Endodermal cell (in vitro differentiated cells): ENCODE measurements at regions not wholly inside any gene's neighbourhood (a gene's known extent, or its start where the extent isn't known, plus 50 kb on each side); places are given as distances from the start of the nearest gene placed in this dataset.

Experiments used
- DNase-seq: peaks from one replicate; pipeline ENCODE4 v3.0.0-alpha.2; 2017
- H3K27ac ChIP-seq: 2 replicates; pipeline ENCODE4 v1.5.1; 2013; ENCODE audit warnings: mild to moderate bottlenecking, low read depth, low read length, moderate library complexity
- H3K27me3 ChIP-seq: 2 replicates; pipeline ENCODE4 v1.6.1; 2013; ENCODE audit warnings: mild to moderate bottlenecking, low read length, moderate library complexity; ENCODE audit not compliant: insufficient read depth, control insufficient read depth, poor library complexity, severe bottlenecking
- H3K36me3 ChIP-seq: 2 replicates; pipeline ENCODE4 v1.7.0; 2013; ENCODE audit warnings: mild to moderate bottlenecking, low read length, moderate library complexity; ENCODE audit not compliant: control insufficient read depth, insufficient read depth
- H3K4me1 ChIP-seq: one replicate; pipeline ENCODE4 v1.7.0; 2013; ENCODE audit warnings: low read length; ENCODE audit not compliant: control insufficient read depth, insufficient read depth
- H3K4me3 ChIP-seq: 2 replicates; pipeline ENCODE4 v1.5.1; 2013; ENCODE audit warnings: mild to moderate bottlenecking, low read length, moderate library complexity
- H3K9ac ChIP-seq: 2 replicates; pipeline ENCODE4 v1.6.1; 2013; ENCODE audit warnings: mild to moderate bottlenecking, low read length, moderate library complexity; ENCODE audit not compliant: poor library complexity, severe bottlenecking; ENCODE audit errors: extremely low read depth
- H3K9me3 ChIP-seq: 2 replicates; pipeline ENCODE4 v1.6.1; 2013; ENCODE audit warnings: mild to moderate bottlenecking, low read length, moderate library complexity; ENCODE audit not compliant: control insufficient read depth
- H3K27ac Mint-ChIP-seq: 2 replicates; pipeline ENCODE4 v1.8.0; 2020; ENCODE audit warnings: mixed read lengths
- H3K27me3 Mint-ChIP-seq: 2 replicates; pipeline ENCODE4 v1.8.0; 2021; ENCODE audit warnings: mild to moderate bottlenecking, mixed read lengths; ENCODE audit not compliant: insufficient read depth
- H3K36me3 Mint-ChIP-seq: 2 replicates; pipeline ENCODE4 v1.8.0; 2020; ENCODE audit warnings: low read depth, mixed read lengths
- H3K4me1 Mint-ChIP-seq: 2 replicates; pipeline ENCODE4 v1.8.0; 2020; ENCODE audit warnings: mixed read lengths
- H3K4me3 Mint-ChIP-seq: 2 replicates; pipeline ENCODE4 v1.8.0; 2020; ENCODE audit warnings: mild to moderate bottlenecking, moderate library complexity, mixed read lengths
- H3K9me3 Mint-ChIP-seq: 2 replicates; pipeline ENCODE4 v1.8.0; 2020; ENCODE audit warnings: mild to moderate bottlenecking, mixed read lengths
- CTCF ChIP-seq: fragments of 200-600 bp; sonication (generic); conservative IDR thresholded peaks from 2 replicates; pipeline ENCODE4 v1.5.0; 2021; ENCODE audit warnings: antibody characterized with exemption, mild to moderate bottlenecking
- WGBS, 2 experiments: methylation state at CpG; one replicate each; pipeline versions ENCODE4 v1.1.5 to v1.1.7; 2013; ENCODE audit warnings: missing lambda C conversion rate in 2 of 2, mixed read lengths in 1 of 2; ENCODE audit not compliant: insufficient coverage in 1 of 2, insufficient read length in 1 of 2; 5-methylcytosine and 5-hydroxymethylcytosine counted together

GRCh38 chr4:184952522-184952921, 65.8 kb upstream of the HELT start:
- H3K4me1 ChIP-seq, result no peaks in the 10 kb centered on the region
- H3K4me3 ChIP-seq, result no peak overlapping the region

GRCh38 chr4:184953421-184953945, 64.8 kb upstream of the HELT start:
- Histone ChIP-seq H3K36me3 (no peaks in the 10 kb centered on the region), H3K4me1 (no peaks in the 10 kb centered on the region), H3K9ac (no peak overlapping the region), H3K9me3 (no peaks in the 10 kb centered on the region), H3K27ac (no peak overlapping the region), H3K4me3 (no peak overlapping the region), H3K27me3 (no peaks in the 10 kb centered on the region)
- H3K4me3 Mint-ChIP-seq, result no peak overlapping the region
- no peaks in the 10 kb centered on the region for H3K27me3 Mint-ChIP-seq
- WGBS, 2 experiments, result 88 to 95% methylated on average over 7 to 8 of the region's 8 CpGs
- H3K9me3 Mint-ChIP-seq, result no peaks in the 10 kb centered on the region
- no peak overlapping the region for H3K27ac Mint-ChIP-seq
- H3K4me1 Mint-ChIP-seq, result no peaks in the 10 kb centered on the region
- no peak for TF ChIP-seq CTCF
- no peaks in the 10 kb centered on the region for H3K36me3 Mint-ChIP-seq
- DNase-seq, result no peak

More at GRCh38 chr4:184952522-184952921, 65.8 kb upstream of the HELT start:
- Mint-ChIP-seq H3K4me1 (no peaks in the 10 kb centered on the region), H3K27me3 (no peaks in the 10 kb centered on the region), H3K27ac (no peak overlapping the region), H3K9me3 (no peaks in the 10 kb centered on the region), H3K36me3 (no peaks in the 10 kb centered on the region), H3K4me3 (no peak overlapping the region)
- Histone ChIP-seq H3K27me3 (no peaks in the 10 kb centered on the region), H3K9me3 (no peaks in the 10 kb centered on the region), H3K36me3 (no peaks in the 10 kb centered on the region), H3K9ac (no peak overlapping the region), H3K27ac (no peak overlapping the region)
- no peak for TF ChIP-seq CTCF
- 92 to 98% methylated on average over 5 to 6 of the region's 6 CpGs for WGBS, 2 experiments
- DNase-seq, result no peak

GRCh38 chr4:184953971-184954370, 64.3 kb upstream of the HELT start:
- Mint-ChIP-seq H3K4me3 (no peak overlapping the region), H3K27ac (no peak overlapping the region), H3K36me3 (no peaks in the 10 kb centered on the region), H3K27me3 (no peaks in the 10 kb centered on the region), H3K9me3 (no peaks in the 10 kb centered on the region), H3K4me1 (no peaks in the 10 kb centered on the region)
- Histone ChIP-seq H3K36me3 (no peaks in the 10 kb centered on the region), H3K4me1 (no peaks in the 10 kb centered on the region), H3K27ac (no peak overlapping the region), H3K9ac (no peak overlapping the region), H3K4me3 (no peak overlapping the region), H3K27me3 (no peaks in the 10 kb centered on the region), H3K9me3 (no peaks in the 10 kb centered on the region)
- WGBS, 2 experiments, result 86 to 90% methylated on average over 9 of the region's 9 CpGs
- no peak for TF ChIP-seq CTCF
- DNase-seq, result no peak
